Erythroblast (primary cell): ENCODE measurements at regions not wholly inside any gene's neighbourhood (a gene's known extent, or its start where the extent isn't known, plus 50 kb on each side); places are given as distances from the start of the nearest gene placed in this dataset.

Experiments
- GATA1 ChIP-seq: IDR thresholded peaks from 2 replicates; pipeline ENCODE4 v1.6.1; 2011; ENCODE audit warnings: low read depth, mild to moderate bottlenecking, control low read depth, low read length, moderate library complexity
- POLR2A ChIP-seq: IDR thresholded peaks from 2 replicates; pipeline ENCODE4 v1.6.1; 2011; ENCODE audit warnings: mild to moderate bottlenecking, low read length

DNA sequence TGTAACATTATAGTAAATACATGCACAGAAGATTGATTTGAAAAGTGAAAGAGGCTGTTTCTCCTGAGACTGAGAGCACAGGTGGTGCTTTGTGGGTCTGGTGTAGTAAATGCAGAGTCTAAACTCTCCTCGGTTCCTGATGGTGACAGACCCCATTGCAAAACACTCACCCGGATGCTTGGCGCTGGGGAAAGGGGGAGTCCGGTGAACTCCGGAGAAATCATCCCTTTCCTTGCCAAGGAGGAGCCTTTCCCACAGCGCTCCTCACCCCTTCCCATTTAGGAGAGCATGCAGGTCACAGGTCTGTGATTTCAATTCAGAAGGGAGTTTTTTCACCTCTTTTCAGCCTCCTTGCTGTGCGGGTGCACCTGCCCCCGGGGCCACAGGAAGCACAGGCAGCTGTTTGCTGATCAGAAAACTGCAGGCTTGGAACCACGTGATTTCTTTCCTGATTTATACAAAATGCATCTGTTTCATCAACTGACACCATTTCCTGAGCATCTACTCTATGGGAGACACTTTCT lies 75.6 kb upstream of the LYZL2 start:
- TF ChIP-seq POLR2A (no peak), GATA1 (no peak)
